ENCODE measurements at regions not wholly inside any gene's neighbourhood (a gene's known extent, or its start where the extent isn't known, plus 50 kb on each side); places are given as distances from the start of the nearest gene placed in this dataset.
"Not testable (repeated sequence)": the region's sequence is repeated elsewhere in the genome, so short reads cannot be mapped to it uniquely, and the experiment has no call there.

DNA sequence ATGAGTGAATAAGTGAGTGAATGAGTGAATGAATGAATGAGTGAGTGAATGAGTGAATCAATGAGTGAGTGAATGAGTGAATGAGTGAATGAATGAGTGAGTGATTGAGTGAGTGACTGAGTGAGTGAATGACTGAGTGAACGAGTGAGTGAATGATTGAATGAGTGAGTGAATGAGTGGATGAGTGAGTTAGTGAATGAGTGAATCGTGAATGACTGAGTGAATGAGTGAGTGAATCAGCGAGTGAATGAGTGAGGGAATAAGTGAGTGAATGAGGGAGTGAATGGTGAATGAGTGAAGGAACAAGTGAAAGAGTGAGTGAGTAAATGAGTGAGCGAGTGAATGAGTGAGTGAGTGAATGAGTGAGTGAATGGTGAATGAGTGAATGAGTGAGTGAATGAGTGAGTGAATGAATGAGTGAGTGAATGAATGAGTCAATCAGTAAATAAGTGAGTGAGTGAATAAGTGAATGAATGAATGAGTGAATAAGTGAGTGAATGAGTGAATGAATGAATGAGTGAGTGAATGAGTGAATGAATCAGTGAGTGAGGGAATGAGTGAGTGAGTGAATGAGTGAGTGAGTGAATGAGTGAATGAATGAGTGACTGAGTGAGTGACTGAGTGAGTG, 135.7 kb upstream of the ZNF469 start:
- ATAC-seq; H3K4me1 Mint-ChIP-seq (ENCODE audit: low read depth); H3K4me3 Mint-ChIP-seq; intact Hi-C loops (cut with micrococcal nuclease); DNase-seq; POLR2A ChIA-PET; CTCF ChIA-PET; H3K27me3 Mint-ChIP-seq; H3K27ac Mint-ChIP-seq; H3K9me3 Mint-ChIP-seq; H3K36me3 Mint-ChIP-seq (ENCODE audit: low read depth): not testable (repeated sequence)

DNA sequence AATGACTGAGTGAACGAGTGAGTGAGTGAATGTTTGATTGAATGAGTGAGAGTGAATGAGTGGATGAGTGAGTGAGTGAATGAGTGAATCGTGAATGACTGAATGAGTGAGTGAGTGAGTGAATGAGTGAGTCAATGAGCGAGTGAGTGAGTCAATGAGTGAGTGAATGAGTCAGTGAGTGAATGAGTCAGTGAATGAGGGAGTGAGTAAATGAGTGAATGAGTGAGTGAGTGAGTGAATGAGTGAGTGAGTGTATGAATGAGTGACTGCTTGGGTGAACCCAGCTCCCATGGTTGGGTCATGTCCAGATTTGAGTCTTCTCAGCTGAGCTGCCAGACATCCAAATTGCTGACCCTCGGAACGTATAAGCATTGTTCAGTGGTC, 135.2 kb upstream of the ZNF469 start:
- peak; percentile 71 for ATAC-seq
- H3K36me3 Mint-ChIP-seq (ENCODE audit: low read depth); H3K4me1 Mint-ChIP-seq (ENCODE audit: low read depth); DNase-seq; CTCF ChIA-PET; H3K4me3 Mint-ChIP-seq; intact Hi-C loops (cut with micrococcal nuclease); H3K27me3 Mint-ChIP-seq; H3K9me3 Mint-ChIP-seq; H3K27ac Mint-ChIP-seq; POLR2A ChIA-PET: not testable (repeated sequence)

DNA sequence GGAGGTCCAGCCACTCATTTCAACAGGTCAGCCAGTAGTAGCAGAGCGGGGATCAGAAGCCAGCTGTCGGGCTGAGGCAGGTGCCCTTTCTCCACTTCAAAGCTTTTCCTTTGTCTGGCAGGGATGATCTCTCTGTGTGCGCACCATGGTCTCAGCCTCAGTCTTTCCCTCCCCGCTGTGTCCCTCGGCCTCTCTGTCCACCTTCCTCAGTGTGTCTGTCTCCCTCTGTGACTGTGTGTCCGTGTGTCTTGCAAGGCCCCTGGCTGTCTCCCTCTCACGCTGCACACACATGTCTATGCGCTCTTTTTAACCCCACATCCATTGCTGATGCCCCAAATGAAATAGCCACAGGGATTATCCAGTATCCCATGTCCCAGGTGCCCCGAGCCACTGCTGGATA, 134.0 kb upstream of the ZNF469 start:
- H3K9me3 Mint-ChIP-seq; CTCF ChIA-PET; ATAC-seq; H3K27me3 Mint-ChIP-seq; H3K4me1 Mint-ChIP-seq (ENCODE audit: low read depth); H3K27ac Mint-ChIP-seq; intact Hi-C loops (cut with micrococcal nuclease); H3K4me3 Mint-ChIP-seq; H3K36me3 Mint-ChIP-seq (ENCODE audit: low read depth); POLR2A ChIA-PET; DNase-seq: not testable (repeated sequence)

- H3K4me1 Mint-ChIP-seq (ENCODE audit: low read depth); CTCF ChIA-PET; ATAC-seq; H3K36me3 Mint-ChIP-seq (ENCODE audit: low read depth); H3K27me3 Mint-ChIP-seq; POLR2A ChIA-PET; H3K9me3 Mint-ChIP-seq; H3K27ac Mint-ChIP-seq; intact Hi-C loops (cut with micrococcal nuclease); DNase-seq; H3K4me3 Mint-ChIP-seq: not testable (repeated sequence)
Measured at GRCh38 chr16:88250381-88250780, 132.4 kb upstream of the ZNF469 start.

DNA sequence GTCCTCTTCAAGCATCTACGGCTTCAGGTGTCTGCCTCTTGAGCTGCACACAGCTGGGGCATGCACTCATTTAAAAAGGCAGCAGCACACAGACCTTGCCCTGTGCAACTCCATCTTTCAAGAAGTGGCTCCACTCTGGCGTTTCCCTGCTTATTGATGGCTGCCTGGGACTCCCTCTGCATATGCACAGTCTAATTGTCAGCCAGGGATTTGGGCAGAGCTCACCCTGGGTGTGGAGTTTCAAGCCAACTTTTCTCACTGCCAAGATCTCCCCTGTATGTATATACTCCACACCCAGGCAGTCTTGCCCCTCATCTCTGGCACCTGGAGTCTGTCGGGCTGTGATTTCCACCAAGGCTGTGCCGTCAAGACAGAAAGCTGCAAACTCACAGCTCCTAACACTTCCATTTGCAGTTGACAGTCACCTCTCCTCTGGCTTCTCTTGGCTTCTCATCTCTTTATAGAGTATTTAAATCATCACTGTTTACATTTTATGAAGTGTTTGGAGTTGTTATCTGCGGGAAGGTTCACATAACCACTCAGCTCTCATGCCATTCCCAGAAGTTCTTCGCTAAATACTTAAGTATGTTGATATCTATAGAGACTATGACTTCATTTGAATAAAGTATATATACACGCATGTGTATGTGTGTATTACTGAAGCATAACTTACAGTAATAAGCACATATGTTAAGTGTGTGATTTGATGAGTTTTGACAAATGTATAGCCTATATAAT, 130.5 kb upstream of the ZNF469 start:
- H3K9me3 Mint-ChIP-seq; H3K4me3 Mint-ChIP-seq; H3K4me1 Mint-ChIP-seq (ENCODE audit: low read depth); H3K27me3 Mint-ChIP-seq; POLR2A ChIA-PET; H3K27ac Mint-ChIP-seq; H3K36me3 Mint-ChIP-seq (ENCODE audit: low read depth); CTCF ChIA-PET; ATAC-seq; intact Hi-C loops (cut with micrococcal nuclease); DNase-seq: not testable (repeated sequence)

DNA sequence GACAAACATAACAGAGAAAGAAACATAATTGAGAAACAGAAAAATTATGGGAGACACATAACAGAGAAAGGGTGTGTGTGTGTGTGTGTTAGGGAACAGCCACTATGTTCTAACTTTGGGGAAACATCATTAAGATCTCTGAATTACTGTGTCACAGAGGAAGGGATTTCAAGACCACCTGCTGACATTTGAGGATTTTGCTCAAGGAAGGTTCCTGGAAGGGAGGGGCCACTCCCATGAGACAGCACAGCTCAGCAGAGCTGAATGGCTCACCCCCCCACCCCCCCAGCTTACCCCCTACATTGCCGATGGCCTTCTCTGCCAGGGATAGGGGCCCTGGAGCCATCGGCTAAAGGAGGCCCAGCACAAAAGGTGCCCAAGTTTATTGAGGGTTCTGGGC, 124.6 kb upstream of the ZNF469 start:
- H3K9me3 Mint-ChIP-seq; H3K4me3 Mint-ChIP-seq; H3K4me1 Mint-ChIP-seq (ENCODE audit: low read depth); H3K27ac Mint-ChIP-seq; intact Hi-C loops (cut with micrococcal nuclease); POLR2A ChIA-PET; DNase-seq; H3K36me3 Mint-ChIP-seq (ENCODE audit: low read depth); ATAC-seq; CTCF ChIA-PET: not testable (repeated sequence)
- peaks cover 37% of the 10 kb centered on the region for H3K27me3 Mint-ChIP-seq

GRCh38 chr16:88258764-88259525, 123.8 kb upstream of the ZNF469 start:
- H3K9me3 Mint-ChIP-seq; H3K36me3 Mint-ChIP-seq (ENCODE audit: low read depth); H3K27ac Mint-ChIP-seq; H3K4me3 Mint-ChIP-seq; H3K4me1 Mint-ChIP-seq (ENCODE audit: low read depth); CTCF ChIA-PET; POLR2A ChIA-PET; intact Hi-C loops (cut with micrococcal nuclease): not testable (repeated sequence)
- peak; percentile 13 for DNase-seq
- ATAC-seq: peak; percentile 45
- H3K27me3 Mint-ChIP-seq: peaks cover 38% of the 10 kb centered on the region

GRCh38 chr16:88259538-88259937, 123.2 kb upstream of the ZNF469 start:
- H3K4me1 Mint-ChIP-seq (ENCODE audit: low read depth); POLR2A ChIA-PET; H3K9me3 Mint-ChIP-seq; H3K36me3 Mint-ChIP-seq (ENCODE audit: low read depth); H3K4me3 Mint-ChIP-seq; CTCF ChIA-PET; H3K27ac Mint-ChIP-seq; DNase-seq; ATAC-seq; intact Hi-C loops (cut with micrococcal nuclease): not testable (repeated sequence)
- peaks cover 38% of the 10 kb centered on the region for H3K27me3 Mint-ChIP-seq

GRCh38 chr16:88260146-88260545, 122.6 kb upstream of the ZNF469 start:
- peaks cover 42% of the 10 kb centered on the region for H3K27me3 Mint-ChIP-seq
- H3K36me3 Mint-ChIP-seq (ENCODE audit: low read depth); H3K4me3 Mint-ChIP-seq; H3K4me1 Mint-ChIP-seq (ENCODE audit: low read depth); intact Hi-C loops (cut with micrococcal nuclease); ATAC-seq; H3K27ac Mint-ChIP-seq; CTCF ChIA-PET; POLR2A ChIA-PET; DNase-seq; H3K9me3 Mint-ChIP-seq: not testable (repeated sequence)

- H3K36me3 Mint-ChIP-seq (ENCODE audit: low read depth); intact Hi-C loops (cut with micrococcal nuclease); CTCF ChIA-PET; H3K9me3 Mint-ChIP-seq; POLR2A ChIA-PET; H3K4me3 Mint-ChIP-seq; H3K4me1 Mint-ChIP-seq (ENCODE audit: low read depth); ATAC-seq; DNase-seq; H3K27ac Mint-ChIP-seq: not testable (repeated sequence)
- peaks cover 37% of the 10 kb centered on the region for H3K27me3 Mint-ChIP-seq
Measured at GRCh38 chr16:88260881-88261665, 121.7 kb upstream of the ZNF469 start.

DNA sequence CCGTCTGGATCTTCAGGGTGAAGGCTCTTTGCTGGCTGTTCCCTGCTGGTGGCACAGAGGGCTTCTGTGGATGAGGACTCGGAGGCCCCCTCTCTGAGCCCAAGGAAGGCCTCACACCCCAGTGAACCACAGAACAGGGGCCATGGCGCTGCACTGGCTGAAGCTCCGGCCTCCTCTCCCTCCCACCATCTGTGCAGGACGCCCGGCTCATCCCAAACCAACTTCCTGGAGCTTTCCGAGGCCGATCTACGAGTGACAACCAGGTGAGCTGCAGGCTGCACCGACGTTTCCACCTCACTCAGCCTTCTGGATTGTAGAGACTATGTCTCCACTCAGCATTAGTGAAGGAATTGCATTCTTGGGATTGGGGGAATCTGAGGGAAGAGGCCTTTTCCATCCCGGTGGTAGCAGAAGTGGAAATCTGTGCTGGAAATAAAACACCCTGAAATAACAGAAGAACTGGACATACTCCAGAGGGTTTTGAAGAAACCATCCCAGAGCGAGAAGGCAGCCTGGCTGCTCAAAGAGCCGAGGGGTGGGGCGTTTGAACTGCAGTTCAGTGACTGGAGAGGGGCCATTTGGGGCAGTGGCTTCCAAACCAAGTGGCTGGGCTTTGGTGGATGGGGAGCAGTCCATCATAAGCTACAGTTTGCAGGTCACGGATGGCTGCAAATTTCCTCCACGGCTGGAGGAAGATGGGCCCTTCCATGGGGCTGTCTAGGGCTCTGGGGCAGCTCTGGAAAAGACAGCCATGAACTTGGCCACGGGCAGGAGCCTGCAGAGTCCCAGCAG, 120.7 kb upstream of the ZNF469 start:
- ATAC-seq; H3K36me3 Mint-ChIP-seq (ENCODE audit: low read depth); H3K4me3 Mint-ChIP-seq; H3K9me3 Mint-ChIP-seq; CTCF ChIA-PET; intact Hi-C loops (cut with micrococcal nuclease); H3K27ac Mint-ChIP-seq; H3K4me1 Mint-ChIP-seq (ENCODE audit: low read depth); DNase-seq; POLR2A ChIA-PET: not testable (repeated sequence)
- H3K27me3 Mint-ChIP-seq: peaks cover 37% of the 10 kb centered on the region

Measured in activated CD8-positive, alpha-beta T cell treated with anti-CD3 and anti-CD28 coated beads for 36 hours (primary cell).